A549 (cell line): ENCODE measurements at regions not wholly inside any gene's neighbourhood (a gene's known extent, or its start where the extent isn't known, plus 50 kb on each side); places are given as distances from the start of the nearest gene placed in this dataset.

Experiments used
- ATAC-seq, 2 experiments: fragments of 200-7000 bp in 1 of 2; fragments of >200 bp in 1 of 2; cut with Nextera tagmentation in 1 of 2; cut with Tn5 transposase in 1 of 2; 3 replicates each; pipeline versions ENCODE4 v1.8.0 to v1.9.1; 2018 to 2020; ENCODE audit warnings: mild to moderate bottlenecking in 1 of 2, moderate library complexity in 1 of 2
- CTCF ChIA-PET: fragments of 300-600 bp; sonication (Branson Sonifier 250); formaldehyde crosslinking; extraction: SDS; loops from one replicate; lab custom pipeline; 2021; ENCODE audit warnings: antibody characterized with exemption, inconsistent platforms; lab: Yijun Ruan, JAX
- POLR2A ChIA-PET: fragments of 350-600 bp; formaldehyde crosslinking; extraction: SDS; loops from one replicate; lab custom pipeline; 2021; ENCODE audit warnings: antibody characterized with exemption, inconsistent platforms; lab: Yijun Ruan, JAX
- DNase-seq, 2 experiments: peaks; one replicate each; pipeline versions ENCODE4 v3.0.0 to v3.0.0-alpha.2; 2011 to 2016; ENCODE audit warnings: low read depth in 1 of 2, low spot score in 1 of 2
- FAIRE-seq: peaks from 2 replicates; lab custom pipeline; 2011; peaks lifted over from hg19 to GRCh38; lab: Jason Lieb, UNC
- H3K27ac ChIP-seq, 2 experiments: fragments of >200 bp; sonication (Bioruptor Twin); formaldehyde crosslinking; 3 replicates each; pipeline ENCODE4 v1.5.1; 2016 to 2017
- H3K4me1 ChIP-seq: fragments of >200 bp; sonication (Bioruptor Twin); formaldehyde crosslinking; 3 replicates; pipeline ENCODE4 v1.6.1; 2016
- H3K4me2 ChIP-seq: fragments of >200 bp; sonication (Bioruptor Twin); formaldehyde crosslinking; 3 replicates; pipeline ENCODE4 v1.6.1; 2016
- H3K4me3 ChIP-seq: fragments of >200 bp; sonication (Bioruptor Twin); formaldehyde crosslinking; 3 replicates; pipeline ENCODE4 v1.5.1; 2016
- H3K9me3 ChIP-seq: fragments of >200 bp; sonication (Bioruptor Twin); formaldehyde crosslinking; 3 replicates; pipeline ENCODE4 v1.6.1; 2016
- ATOH8 ChIP-seq: fragments of 250-450 bp; sonication (Bioruptor Pico); IDR thresholded peaks from 2 replicates; pipeline ENCODE4 v1.5.0; 2020; ENCODE audit warnings: low read depth, mild to moderate bottlenecking, moderate library complexity
- BCL3 ChIP-seq: fragments of >200 bp; sonication (Bioruptor Twin); formaldehyde crosslinking; IDR thresholded peaks from 3 replicates; pipeline ENCODE4 v1.6.1; 2016
- BHLHE40 ChIP-seq: IDR thresholded peaks from 2 replicates; pipeline ENCODE4 v1.6.1; 2012; ENCODE audit warnings: low read depth, low read length, inconsistent platforms
- CBX2 ChIP-seq: fragments of 200-600 bp; sonication (generic); IDR thresholded peaks from 2 replicates; pipeline ENCODE4 v1.6.1; 2016; ENCODE audit warnings: low read depth, mild to moderate bottlenecking, borderline replicate concordance
- CBX8 ChIP-seq: fragments of 200-600 bp; sonication (generic); IDR thresholded peaks from 2 replicates; pipeline ENCODE4 v1.6.1; 2016
- ESRRA ChIP-seq: fragments of 150-350 bp; IDR thresholded peaks from 2 replicates; pipeline ENCODE4 v1.6.1; 2014; ENCODE audit warnings: mild to moderate bottlenecking, low read length, borderline replicate concordance
- FOSB ChIP-seq: fragments of 250-450 bp; sonication (Bioruptor Pico); IDR thresholded peaks from 2 replicates; pipeline ENCODE4 v1.5.0; 2020; ENCODE audit warnings: mild to moderate bottlenecking, moderate library complexity
- HMGXB4 ChIP-seq: fragments of 250-450 bp; sonication (Bioruptor Pico); IDR thresholded peaks from 2 replicates; pipeline ENCODE4 v1.5.0; 2021; ENCODE audit warnings: mild to moderate bottlenecking, moderate library complexity, borderline replicate concordance
- HOXB13 ChIP-seq: fragments of 250-450 bp; sonication (Bioruptor Pico); IDR thresholded peaks from 2 replicates; pipeline ENCODE4 v1.5.0; 2020; ENCODE audit warnings: low read depth, mild to moderate bottlenecking, moderate library complexity
- MAX ChIP-seq: IDR thresholded peaks from 2 replicates; pipeline ENCODE4 v1.6.1; 2012
- MYC ChIP-seq: IDR thresholded peaks from 2 replicates; pipeline ENCODE4 v1.6.1; 2012; ENCODE audit warnings: mild to moderate bottlenecking, inconsistent platforms, low read length, improper control_type of control experiment, borderline replicate concordance
- NPAS2 ChIP-seq: fragments of 250-450 bp; sonication (Bioruptor Pico); IDR thresholded peaks from 2 replicates; pipeline ENCODE4 v1.8.0; 2022; ENCODE audit warnings: mild to moderate bottlenecking, moderate library complexity, borderline replicate concordance
- POLR2A ChIP-seq: IDR thresholded peaks from 2 replicates; pipeline ENCODE4 v1.6.1; 2012; ENCODE audit warnings: mild to moderate bottlenecking, low read length
- RCOR1 ChIP-seq: fragments of 150-350 bp; IDR thresholded peaks from 2 replicates; pipeline ENCODE4 v1.6.1; 2014; ENCODE audit warnings: antibody characterized with exemption, low read length, low read depth
- RNF2 ChIP-seq: fragments of 200-600 bp; sonication (generic); IDR thresholded peaks from 2 replicates; pipeline ENCODE4 v1.6.1; 2016; ENCODE audit warnings: low read depth, mild to moderate bottlenecking, antibody characterized with exemption, moderate library complexity, borderline replicate concordance
- ZNF302 ChIP-seq: fragments of 250-450 bp; sonication (Bioruptor Pico); IDR thresholded peaks from 2 replicates; pipeline ENCODE4 v1.9.0; 2021; ENCODE audit warnings: inconsistent platforms, mild to moderate bottlenecking, moderate library complexity
- WGBS: methylation state at CpG from one replicate; pipeline ENCODE4 v1.1.6; 2017; ENCODE audit errors: missing lambda C conversion rate; 5-methylcytosine and 5-hydroxymethylcytosine counted together
- TF ChIP-seq, protein P1 (sequence below): IDR thresholded peaks from 2 replicates; pipeline ENCODE4 v1.6.1; 2012; ENCODE audit warnings: low read depth, borderline replicate concordance

GRCh38 chr7:68216051-68216450 lies 1219.4 kb downstream of the TYW1 start:
- CTCF ChIA-PET, result no interaction called here
- no peak overlapping the region for H3K4me2 ChIP-seq
- TF ChIP-seq MAX, result no peak
- no peak for TF ChIP-seq HOXB13 (CRISPR knock-in tag)
- TF ChIP-seq ESRRA, result no peak
- TF ChIP-seq HMGXB4 (CRISPR knock-in tag), result no peak
- no peak for TF ChIP-seq ATOH8
- TF ChIP-seq POLR2A, result no peak
- TF ChIP-seq NPAS2, result no peak
- no peak for TF ChIP-seq BCL3
- no peak for TF ChIP-seq ZNF302 (CRISPR knock-in tag)
- TF ChIP-seq, all 56 proteins: peak for 0
- DNase-seq, result no peak
- WGBS, result 31% methylated on average over 5 of the region's 5 CpGs
- Histone ChIP-seq H3K4me1 (no peaks in the 10 kb centered on the region), H3K9me3 (peaks cover 4% of the 10 kb centered on the region; the same call in 1 of the 3 replicates), H3K27ac (no peak overlapping the region), H3K4me3 (no peak overlapping the region)
- POLR2A ChIA-PET, result no interaction called here
- no peak for FAIRE-seq
- no peak for ATAC-seq

GRCh38 chr7:68217426-68217825 lies 1220.8 kb downstream of the TYW1 start:
- H3K9me3 ChIP-seq, result peaks cover 4% of the 10 kb centered on the region; the same call in 1 of the 3 replicates
- no peak overlapping the region for H3K4me3 ChIP-seq
- 31% methylated on average over 2 of the region's 2 CpGs for WGBS
- POLR2A ChIA-PET, result no interaction called here
- TF ChIP-seq RNF2 (no peak), BHLHE40 (no peak), MAX (no peak), NPAS2 (no peak), HOXB13 (CRISPR knock-in tag) (no peak), RCOR1 (no peak), CBX8 (no peak), HMGXB4 (CRISPR knock-in tag) (no peak), CBX2 (no peak), MYC (no peak), FOSB (CRISPR knock-in tag) (no peak), ESRRA (no peak)
- TF ChIP-seq, protein P1, sequence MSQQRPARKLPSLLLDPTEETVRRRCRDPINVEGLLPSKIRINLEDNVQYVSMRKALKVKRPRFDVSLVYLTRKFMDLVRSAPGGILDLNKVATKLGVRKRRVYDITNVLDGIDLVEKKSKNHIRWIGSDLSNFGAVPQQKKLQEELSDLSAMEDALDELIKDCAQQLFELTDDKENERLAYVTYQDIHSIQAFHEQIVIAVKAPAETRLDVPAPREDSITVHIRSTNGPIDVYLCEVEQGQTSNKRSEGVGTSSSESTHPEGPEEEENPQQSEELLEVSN, result no peak
- TF ChIP-seq, all 56 proteins: peak for 0
- CTCF ChIA-PET, result no interaction called here
- no peak for ATAC-seq
- Histone ChIP-seq H3K4me1 (no peaks in the 10 kb centered on the region), H3K27ac (no peak overlapping the region), H3K4me2 (no peak overlapping the region)
- no peak for FAIRE-seq
- no peak for DNase-seq
